HG03558 (cell line): ENCODE measurements at regions not wholly inside any gene's neighbourhood (a gene's known extent, or its start where the extent isn't known, plus 50 kb on each side); places are given as distances from the start of the nearest gene placed in this dataset.

Source experiments
- ATAC-seq: cut with Tn5 transposase; IDR thresholded peaks from one replicate; pipeline ENCODE4 v1.9.1; 2021; ENCODE audit warnings: moderate number of reproducible peaks; ENCODE audit not compliant: unreplicated experiment; ENCODE audit errors: extremely low read depth

DNA sequence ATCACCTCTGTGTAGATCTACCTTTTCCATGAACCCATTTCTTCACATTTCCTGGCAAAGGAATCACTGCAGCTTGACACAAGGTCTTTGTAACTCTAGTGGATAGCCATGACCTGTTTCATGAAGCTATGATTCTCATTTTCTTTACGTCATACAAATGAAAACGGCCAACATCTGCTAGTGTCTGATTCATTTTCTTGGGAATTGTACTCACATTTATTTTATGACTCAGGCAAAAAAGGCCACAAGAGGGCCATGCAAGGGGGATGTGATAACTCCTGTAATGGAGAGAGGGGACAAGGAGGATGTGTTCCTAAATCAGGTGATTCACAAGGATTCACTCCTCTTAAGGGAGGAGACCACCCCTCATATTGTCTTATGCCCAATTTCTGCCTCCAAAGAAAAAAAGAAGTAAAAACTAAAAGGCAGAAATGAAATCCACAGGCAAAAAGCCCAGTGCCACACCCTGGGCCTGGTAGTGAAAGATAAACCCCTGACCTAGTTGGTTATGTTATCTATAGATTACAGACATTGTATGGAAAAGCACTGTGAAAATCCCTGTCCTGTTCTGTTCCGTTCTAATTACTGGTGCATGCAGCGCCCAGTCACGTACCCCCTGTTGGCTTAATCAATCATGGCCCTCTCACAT, 249.9 kb downstream of the IPMK start:
- ATAC-seq: no peak

DNA sequence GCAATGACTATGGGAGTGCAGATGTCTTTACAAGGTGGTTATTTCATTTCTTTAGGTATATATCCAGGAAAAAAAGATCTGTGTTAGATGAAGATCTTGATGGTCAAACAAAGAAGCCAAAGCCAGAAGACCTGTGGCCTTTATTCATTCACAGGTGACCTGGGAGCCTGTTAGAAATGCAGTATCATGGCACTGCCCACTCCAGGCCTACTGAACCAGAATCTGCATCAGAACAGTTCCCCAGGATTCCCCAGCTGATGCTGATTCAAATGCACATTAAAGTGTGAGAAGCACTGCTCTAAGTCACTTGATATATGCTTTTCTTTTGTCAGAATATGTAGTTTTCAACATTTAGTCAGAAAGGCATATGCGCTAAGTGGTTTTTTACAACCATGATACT, 251.1 kb downstream of the IPMK start:
- no peak for ATAC-seq

DNA sequence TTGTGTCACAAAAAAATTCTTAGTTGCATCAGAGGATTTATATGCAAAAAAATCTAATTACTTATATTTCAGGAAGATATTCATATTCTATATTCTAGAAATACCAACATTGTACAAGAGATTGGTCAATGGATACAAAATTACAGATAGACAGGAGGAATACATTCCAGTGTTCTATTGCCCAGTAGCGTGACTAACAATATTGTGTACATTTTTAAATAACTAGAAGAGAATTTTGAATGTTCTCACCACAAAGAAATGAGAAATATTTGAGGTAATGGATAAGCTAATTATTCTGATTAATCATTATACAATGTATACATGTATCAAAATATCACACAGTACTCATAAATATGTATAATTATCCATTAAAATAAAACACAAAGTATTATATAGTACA, 253.3 kb downstream of the IPMK start:
- no peak for ATAC-seq

DNA sequence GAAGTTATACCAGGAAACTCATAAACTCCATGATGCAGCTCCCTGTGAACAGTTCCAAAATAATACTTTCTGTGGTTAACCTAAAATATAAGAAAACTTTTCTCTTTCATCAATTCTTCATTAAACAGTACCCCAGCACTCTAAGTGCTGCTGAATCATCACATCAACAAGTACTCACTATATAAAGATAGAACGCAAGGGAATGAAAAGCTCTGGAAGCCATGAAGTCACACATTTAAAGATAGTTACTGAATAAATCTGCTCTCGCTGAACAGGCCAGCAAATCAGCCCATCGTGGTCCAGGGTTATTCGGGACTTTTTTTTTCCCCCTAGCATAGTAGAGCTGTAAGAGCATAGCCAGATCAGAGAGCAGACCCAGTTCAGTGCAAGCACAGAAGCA, 254.3 kb downstream of the IPMK start:
- no peak for ATAC-seq

DNA sequence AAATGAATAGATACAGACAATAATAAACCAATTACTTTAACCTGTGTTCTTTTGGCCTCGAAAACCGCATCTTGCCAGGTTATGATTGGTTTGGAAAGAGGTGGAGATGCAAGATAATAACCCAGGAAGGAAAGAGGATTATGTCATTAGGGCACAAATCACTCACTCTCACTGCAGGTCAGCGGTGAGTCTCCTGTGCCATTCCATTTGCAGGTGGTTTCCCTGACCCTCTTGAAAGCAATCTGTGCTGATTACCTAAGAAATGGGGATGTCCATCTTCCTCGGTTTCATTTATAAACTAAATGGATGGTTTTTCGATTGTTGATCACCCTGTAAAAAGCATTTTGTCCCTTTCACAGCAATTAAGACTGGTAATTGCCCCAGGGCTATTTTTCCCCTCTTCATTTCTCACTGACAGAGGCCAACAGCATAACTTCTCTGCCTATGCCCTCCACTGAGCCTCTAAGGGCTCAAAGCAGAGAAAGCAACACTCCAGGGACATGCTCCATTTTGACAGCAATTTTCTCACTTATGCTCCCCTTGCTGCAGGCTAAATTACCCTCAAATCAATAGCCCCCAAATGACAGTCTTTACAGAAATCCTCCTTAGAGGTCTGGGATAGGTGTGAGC, 257.5 kb downstream of the IPMK start:
- ATAC-seq: no peak

DNA sequence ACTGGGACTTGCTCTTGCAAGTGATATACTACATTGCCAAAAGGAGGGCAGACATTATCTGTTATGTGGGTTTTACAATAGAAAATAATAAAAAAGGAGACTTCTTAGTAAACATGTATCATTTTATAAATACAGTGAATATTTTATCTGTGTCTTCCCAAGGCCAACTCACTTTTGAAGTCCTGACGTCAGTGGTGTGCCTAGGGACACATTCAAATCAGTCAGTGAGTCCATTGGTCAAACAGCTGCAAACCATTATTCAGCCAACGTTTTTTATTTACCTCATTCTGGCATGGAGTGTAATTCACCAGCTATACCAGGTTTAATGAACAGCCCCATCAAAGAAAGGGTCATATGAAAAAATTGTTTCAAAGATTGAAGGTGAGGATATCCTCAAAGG, 263.7 kb downstream of the IPMK start:
- ATAC-seq: no peak

DNA sequence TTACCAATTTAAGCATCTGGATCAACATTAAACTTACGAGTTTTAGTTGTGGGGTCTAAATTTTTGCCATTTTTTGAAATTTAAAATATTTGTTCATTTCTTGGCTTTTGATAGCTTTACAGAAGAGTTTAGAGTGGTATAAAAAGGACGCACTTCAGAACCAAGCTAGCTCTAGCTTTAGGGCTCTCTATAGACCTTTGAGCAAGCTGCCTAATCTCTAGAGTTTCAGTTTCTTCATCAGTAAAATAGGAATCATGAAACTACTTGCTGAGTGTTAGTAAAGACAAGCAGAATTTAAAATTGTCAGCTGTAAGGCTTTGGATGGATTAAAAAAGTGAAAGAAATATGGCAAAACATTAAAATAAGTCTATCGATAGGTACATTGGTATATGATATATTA, 266.5 kb downstream of the IPMK start:
- no peak for ATAC-seq

DNA sequence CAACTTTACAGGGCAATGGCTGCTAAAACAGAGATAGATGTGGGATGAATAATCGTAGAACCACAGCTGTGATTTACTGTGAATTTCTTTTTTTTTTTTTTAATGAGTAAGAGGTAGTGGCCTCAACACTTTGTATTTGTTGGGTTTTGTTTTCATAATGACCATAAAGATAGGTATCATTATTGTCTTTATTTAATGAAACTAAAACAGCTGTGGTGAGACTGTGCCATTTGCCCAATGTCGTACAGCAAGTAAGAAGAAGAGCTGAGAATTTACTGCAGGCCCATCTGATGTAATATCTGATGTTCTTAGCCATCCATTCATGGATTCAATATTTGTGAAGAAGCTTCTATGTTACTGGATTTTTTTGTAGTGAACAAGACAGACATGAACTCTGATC, 271.2 kb downstream of the IPMK start:
- ATAC-seq: no peak

DNA sequence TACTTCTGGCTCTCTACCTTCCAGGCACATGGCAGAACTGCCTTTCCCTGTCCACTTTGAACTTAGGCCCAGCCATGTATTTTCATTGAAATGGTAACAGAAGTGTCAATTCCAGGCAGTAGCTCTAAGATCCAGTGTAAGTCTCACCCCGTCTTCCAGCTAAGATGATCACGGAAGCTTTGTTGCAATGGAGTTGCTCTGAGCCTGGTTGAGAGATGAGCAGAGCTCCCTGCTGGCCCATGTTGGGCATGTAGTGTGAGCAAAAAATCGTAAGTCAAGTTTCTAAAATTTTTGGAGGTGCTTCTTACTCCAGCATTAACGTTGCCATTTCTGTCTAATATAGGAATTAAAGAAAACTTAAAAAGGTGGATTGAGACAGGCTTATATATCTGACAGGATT, 274.4 kb downstream of the IPMK start:
- ATAC-seq: no peak

DNA sequence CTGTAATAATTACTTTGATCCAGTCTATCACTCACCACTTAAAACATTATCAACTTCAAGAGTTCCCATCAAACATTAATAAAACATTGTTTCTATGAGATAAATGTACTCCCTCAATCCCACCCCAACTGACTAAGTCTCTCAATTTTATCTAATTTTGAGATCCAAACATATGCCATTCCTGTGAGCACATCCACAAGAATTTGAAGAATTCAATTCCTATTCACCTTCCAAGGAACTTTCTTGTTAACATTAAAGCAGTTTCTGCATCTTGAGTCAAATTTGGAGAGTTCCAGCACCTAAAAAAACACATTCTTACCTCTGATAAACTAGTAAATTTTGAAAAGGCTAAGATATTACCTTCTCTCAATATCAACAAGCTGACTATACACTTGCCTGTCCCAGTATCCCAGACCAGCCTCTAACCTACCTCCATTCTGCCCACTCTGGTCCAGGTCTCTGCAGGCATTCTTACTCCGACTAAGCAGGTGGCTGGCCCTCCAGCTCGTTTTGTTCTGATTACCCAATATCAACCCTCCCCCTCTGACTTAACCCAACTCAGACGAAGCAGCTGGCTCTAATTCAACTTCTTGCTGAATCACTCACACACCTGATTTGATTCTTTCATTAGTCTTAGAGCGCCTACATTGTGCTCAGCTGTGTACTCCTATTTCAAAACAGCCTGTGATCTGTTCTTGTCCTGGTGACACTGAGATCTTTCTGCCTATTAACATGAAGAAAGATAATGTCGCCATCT, 275.2 kb downstream of the IPMK start:
- ATAC-seq: no peak

DNA sequence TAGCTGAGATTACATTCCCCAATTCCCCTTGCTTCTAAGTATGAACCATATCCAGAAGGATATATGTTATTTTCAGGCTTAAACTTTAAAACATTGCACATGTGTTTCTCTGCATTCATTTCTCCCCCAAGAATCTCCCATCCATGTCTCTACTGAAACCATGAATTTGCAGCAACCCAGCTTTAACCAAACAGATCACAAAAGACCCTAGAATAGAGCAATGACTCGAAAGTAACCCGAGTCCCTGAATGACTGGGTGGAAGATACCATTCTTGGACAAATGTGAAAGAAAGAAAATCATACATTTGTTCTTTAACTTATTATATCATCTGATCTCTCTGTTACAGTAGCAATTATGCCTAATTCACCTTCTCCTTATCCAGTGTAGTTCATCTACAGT, 278.7 kb downstream of the IPMK start:
- ATAC-seq: no peak

DNA sequence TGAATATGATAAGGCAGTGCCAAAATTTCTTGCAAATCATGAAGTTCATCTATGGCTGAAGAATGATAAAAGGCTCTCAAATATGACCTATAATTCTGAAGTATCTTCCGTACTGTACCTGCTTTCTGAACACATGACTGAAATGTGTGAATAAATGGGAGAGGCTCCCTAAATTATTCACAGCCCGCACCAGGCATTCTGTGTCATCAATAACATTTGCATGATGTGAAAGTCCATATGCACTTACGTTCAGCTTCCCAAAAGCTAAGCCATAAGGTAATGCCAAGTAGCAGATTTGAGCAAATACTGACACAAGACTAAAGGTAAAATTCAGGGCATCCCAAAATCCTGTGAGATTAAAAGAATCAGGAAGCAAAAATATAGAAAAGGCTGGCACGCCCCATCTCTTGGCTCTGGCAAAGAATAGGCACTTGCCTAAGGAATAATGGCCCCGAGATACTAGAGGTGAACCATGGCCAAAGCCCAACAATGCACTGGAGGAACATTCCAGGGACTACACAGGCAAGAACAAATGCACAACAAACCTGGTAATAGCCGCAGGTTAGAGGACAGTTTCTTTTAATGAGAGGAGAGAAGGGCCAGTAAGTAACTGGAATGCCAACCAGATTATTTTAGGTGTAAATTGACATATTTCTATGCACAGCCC, 280.5 kb downstream of the IPMK start:
- ATAC-seq: no peak

DNA sequence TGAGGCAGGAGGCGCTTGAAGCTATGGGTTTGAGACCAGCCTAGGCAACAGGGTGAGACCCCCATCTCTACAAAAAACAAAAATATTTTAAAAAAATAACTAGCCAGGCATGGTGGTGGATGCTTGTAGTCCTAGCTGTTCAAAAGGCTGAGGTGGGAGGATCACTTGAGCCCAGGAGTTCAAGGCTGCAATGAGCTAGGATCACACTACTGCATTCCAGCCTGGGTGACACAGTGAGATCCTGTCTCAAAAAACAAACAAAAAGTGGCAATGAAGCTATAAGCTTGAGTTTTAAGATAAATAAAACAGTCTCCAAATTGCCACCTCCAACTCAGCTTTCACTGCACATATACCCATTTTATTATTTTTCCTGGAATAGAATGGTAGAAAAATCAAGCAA, 281.3 kb downstream of the IPMK start:
- no peak for ATAC-seq

DNA sequence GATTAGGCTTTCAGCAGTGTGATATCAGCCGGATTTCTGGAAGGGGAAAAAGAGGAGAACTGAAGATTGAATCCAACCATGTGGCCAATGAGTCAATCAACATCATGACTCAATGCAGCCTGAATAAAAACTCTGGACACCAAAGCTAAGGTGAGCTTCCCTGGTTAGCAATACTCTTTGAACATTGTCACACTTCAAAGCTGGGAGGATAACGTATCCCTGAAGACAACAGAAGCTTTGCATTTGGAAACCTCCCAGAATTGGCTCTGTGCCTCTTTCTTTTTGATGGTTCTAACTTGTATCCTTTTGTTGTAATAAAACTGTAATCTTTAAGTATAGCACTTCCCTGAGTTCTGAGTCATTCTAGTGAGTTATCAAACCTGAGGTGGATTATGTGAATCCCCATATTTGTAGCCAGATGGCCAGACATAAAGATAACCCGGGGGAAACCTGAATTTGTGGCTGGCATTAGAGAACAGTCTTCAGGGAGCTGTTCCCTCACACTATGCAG, 284.4 kb downstream of the IPMK start:
- no peak for ATAC-seq

DNA sequence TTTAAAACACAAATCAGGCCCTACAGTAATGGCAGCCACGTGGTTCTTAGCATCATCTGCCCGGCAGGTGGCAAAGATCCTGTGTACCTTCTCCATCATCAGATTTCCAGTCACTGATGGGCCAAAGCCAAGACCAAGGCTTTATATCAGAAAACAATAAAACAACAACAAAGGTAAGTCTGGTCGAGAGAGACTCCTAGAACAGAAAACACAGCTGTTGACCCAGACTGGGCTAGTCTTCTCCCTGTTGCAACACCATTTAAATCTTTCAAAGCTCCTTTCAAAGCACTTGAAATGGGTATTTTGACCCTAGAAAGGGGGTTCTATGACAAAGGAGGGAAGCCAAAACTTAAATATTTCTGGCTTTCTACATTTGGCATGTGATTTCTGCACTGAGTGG, 285.6 kb downstream of the IPMK start:
- no peak for ATAC-seq

DNA sequence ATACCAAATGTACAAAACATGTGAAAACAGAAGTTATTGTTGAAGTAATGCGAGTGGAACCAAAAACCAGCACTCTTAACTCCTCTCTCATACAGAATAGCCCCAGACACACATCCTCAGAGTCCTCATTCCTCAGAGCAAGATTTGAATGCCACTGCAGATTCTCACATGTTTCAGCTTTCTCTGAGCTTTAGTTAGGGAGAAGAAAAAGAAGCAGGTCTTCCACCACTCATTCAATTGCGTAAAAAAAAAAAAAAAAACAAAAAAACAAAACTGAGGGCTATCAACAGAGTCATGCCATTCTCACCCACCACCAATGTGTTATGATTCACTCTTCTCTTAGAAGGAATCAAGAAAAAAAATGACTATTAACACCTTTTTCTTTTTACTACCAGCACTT, 287.7 kb downstream of the IPMK start:
- ATAC-seq: no peak

DNA sequence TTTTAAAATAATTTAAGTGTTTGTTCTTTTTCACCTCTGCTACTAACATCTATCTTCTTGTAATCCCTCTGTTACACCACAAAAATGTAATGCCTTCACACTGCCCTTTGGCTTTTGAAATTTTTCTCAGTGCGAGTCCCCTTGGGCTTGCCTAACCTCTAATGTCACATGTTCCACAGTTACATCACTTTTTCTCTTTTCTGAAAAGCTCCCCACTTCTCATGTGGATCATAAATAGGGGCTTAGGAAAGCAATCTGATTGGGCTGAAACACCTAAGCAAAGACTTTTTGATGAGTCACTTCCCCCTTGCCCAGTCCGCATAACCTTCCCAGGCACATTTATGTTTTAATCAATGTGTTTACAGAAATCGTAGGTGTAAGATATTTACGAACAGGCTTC, 288.2 kb downstream of the IPMK start:
- ATAC-seq: no peak

DNA sequence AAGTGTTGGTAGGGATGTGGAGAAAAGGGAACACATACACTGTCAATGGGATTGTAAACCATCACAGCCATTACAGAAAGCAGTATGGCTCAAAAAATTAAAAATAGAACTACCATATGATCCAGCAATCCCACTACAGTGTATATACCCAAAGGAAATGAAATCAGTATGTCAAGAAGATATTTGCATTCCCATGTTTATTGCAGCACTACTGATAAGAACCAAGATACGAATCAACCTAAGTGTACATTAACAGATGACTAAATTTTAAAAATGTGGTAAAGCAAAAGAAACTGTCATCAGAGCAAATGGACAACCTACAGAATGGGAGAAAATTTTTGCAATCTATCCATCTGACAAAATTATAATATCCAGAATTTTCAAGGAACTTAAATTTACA, 290.4 kb downstream of the IPMK start:
- ATAC-seq: no peak

DNA sequence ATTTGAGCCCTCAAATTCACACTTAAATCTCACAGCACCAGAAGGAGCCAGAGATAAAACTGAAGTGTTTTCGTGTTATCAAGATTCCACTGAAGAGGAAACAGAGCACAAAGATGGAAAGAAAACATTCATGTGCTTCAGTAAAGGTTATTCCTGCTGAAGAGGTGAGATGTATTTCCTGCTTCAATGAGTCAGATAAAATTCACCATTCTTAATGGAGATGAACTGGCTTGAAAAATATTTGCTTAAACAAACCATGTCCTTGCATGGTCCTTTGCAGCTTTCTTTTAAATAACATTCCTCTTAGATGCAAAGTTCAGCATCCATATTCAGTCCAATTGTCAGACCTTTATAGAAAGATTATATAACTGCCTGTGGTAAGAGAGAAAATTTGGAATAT, 294.2 kb downstream of the IPMK start:
- no peak for ATAC-seq

DNA sequence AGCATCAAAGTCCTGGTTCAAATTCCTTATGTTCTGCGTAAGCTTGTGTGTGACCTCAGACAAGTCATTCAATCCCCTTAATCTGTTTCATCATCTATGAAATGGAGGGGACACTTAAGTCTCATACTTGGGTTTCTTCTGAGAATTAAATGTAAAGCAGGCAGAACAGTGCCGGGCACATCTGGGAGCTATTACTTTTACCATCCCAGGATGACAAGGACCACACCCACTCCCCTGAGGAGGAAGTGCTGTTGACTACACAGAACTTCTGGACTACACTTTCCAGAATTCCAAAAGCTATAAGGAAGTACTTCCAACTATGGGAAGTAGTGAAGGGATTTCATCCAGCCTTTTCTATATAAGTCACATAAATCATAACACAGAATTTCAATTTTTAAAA, 294.9 kb downstream of the IPMK start:
- ATAC-seq: no peak
